ENCODE measurements at regions not wholly inside any gene's neighbourhood (a gene's known extent, or its start where the extent isn't known, plus 50 kb on each side); places are given as distances from the start of the nearest gene placed in this dataset.

DNA sequence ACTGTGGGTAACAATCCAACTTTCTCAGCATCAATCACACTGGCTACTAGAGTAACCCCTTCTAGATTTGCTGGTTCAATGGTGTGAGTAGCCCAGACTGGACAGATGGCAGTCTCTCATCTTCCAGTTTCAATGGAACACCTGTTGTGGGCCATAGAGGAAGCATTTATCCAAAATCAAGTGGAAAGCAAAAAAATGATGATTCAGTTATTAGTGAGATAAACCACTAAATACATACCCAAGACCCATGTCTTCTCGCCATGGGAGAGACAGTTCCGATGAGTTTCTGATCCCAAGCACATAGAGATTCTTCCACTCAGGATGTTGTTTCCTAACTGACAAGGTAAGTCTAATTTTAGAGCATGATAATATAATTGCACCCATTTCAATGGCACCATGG lies 194.0 kb downstream of the IRS1 start:
- Histone ChIP-seq H3K4me3 (no peak overlapping the region), H3K4me1 (peaks cover 4% of the 10 kb centered on the region), H3K36me3 (ENCODE audit: low read depth, missing control alignments) (no peaks in the 10 kb centered on the region), H3K9me3 (no peaks in the 10 kb centered on the region), H3K27ac (peak overlapping the region; percentile 36 to 55), H3K27me3 (no peaks in the 10 kb centered on the region)
- WGBS, 2 donors, result 82 to 87% methylated on average over 2 of the region's 2 CpGs
- intact Hi-C loops (cut with DNase I; ENCODE audit: low total_unique reads), result no loop called here
- TF ChIP-seq POLR2A (IDR thresholded peaks at IDR 0.05) (no peak), CTCF (IDR thresholded peaks at IDR 0.05) (no peak)
- DNase-seq, result no peak

- intact Hi-C loops (cut with DNase I; ENCODE audit: low total_unique reads), result no loop called here
- no peak overlapping the region for H3K4me3 ChIP-seq
- no peaks in the 10 kb centered on the region for H3K36me3 ChIP-seq (ENCODE audit: low read depth, missing control alignments)
- no peaks in the 10 kb centered on the region for H3K9me3 ChIP-seq
- TF ChIP-seq CTCF (IDR thresholded peaks at IDR 0.05), result no peak
- no peak for TF ChIP-seq POLR2A (IDR thresholded peaks at IDR 0.05)
- H3K27ac ChIP-seq, result no peak overlapping the region
- H3K4me1 ChIP-seq, result peaks cover 4% of the 10 kb centered on the region
- no peak for DNase-seq
- H3K27me3 ChIP-seq, result no peaks in the 10 kb centered on the region
- 93 to 96% methylated on average over 1 of the region's 1 CpG for WGBS, 2 donors
Observed at GRCh38 chr2:226603606-226604005, 196.0 kb downstream of the IRS1 start.

DNA sequence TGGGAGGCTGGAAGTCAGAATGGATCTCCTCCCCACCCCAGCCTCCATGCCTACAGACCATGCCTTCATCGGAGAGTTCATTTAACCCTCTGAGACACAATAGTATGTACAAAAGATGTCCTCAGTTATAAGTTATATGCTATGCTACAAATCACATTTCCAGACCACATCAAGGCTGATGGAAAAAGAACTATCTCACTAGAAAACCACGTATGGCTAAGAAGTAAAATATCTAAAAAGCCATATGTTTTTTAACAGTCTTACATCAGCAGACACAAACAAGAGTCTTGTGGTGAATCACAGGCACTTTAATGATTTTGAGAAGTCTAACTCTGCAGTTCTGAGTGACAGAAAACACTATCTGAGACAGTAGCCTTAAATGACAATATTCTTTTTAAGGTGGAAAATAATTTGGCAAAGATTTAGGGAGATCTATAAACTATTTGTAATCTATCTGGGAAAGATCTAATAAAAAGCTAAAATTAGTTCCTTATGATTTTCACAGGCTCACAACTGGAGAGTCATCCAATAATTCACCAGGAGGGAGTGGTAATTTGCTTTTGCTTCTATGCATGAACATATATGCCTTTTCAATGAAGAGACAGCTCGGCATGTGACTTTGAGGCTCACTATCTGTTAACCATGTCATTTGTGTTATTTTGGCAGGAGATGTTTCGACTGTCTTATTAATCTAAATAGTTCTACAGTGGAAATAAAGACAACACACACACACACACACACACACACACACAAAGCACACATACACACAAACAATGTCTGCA lies 197.5 kb downstream of the IRS1 start:
- intact Hi-C loops (cut with DNase I; ENCODE audit: low total_unique reads), result no loop called here
- TF ChIP-seq CTCF (IDR thresholded peaks at IDR 0.05), result no peak
- TF ChIP-seq POLR2A (IDR thresholded peaks at IDR 0.05), result no peak
- H3K9me3 ChIP-seq, result no peaks in the 10 kb centered on the region
- no peaks in the 10 kb centered on the region for H3K27me3 ChIP-seq
- no peak overlapping the region for H3K27ac ChIP-seq
- 85 to 90% methylated on average over 4 of the region's 4 CpGs for WGBS, 2 donors
- H3K36me3 ChIP-seq (ENCODE audit: low read depth, missing control alignments), result no peaks in the 10 kb centered on the region
- no peak for DNase-seq
- peaks cover 4% of the 10 kb centered on the region for H3K4me1 ChIP-seq
- no peak overlapping the region for H3K4me3 ChIP-seq

DNA sequence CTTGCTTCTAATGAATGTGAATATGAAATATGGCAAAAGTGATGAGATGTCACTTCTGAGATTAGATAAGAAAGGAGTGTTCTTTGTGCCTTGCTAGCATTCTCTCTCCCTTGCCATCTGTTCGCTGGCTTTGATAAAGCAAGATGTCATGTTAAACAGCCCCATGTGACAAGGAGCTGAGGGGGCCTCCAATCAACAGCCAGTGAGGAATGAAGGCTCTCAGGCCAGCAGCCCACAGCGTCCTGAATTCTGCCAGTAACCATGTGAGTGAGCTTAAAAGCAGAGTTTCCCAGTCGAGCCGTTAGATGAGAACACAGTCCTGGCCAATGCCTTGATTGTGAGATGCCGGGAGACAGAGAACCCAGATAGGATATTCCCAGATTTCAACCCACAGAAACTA lies 198.8 kb downstream of the IRS1 start:
- WGBS, 2 donors, result 85 to 95% methylated on average over 5 of the region's 5 CpGs
- Histone ChIP-seq H3K4me1 (peaks cover 3% of the 10 kb centered on the region), H3K9me3 (no peaks in the 10 kb centered on the region), H3K36me3 (ENCODE audit: low read depth, missing control alignments) (no peaks in the 10 kb centered on the region), H3K27ac (no peak overlapping the region), H3K27me3 (no peaks in the 10 kb centered on the region), H3K4me3 (no peak overlapping the region)
- no peak for TF ChIP-seq POLR2A (IDR thresholded peaks at IDR 0.05)
- no peak for TF ChIP-seq CTCF (IDR thresholded peaks at IDR 0.05)
- intact Hi-C loops (cut with DNase I; ENCODE audit: low total_unique reads), result no loop called here
- DNase-seq, result no peak

GRCh38 chr2:226600184-226600583 lies 199.4 kb downstream of the IRS1 start:
- H3K4me3 ChIP-seq, result no peak overlapping the region
- DNase-seq, result no peak
- no peaks in the 10 kb centered on the region for H3K36me3 ChIP-seq (ENCODE audit: low read depth, missing control alignments)
- no peaks in the 10 kb centered on the region for H3K27me3 ChIP-seq
- WGBS, 2 donors, result 91 to 92% methylated on average over 5 of the region's 5 CpGs
- TF ChIP-seq CTCF (IDR thresholded peaks at IDR 0.05) (no peak), POLR2A (IDR thresholded peaks at IDR 0.05) (no peak)
- H3K27ac ChIP-seq, result no peak overlapping the region
- H3K9me3 ChIP-seq, result no peaks in the 10 kb centered on the region
- no peaks in the 10 kb centered on the region for H3K4me1 ChIP-seq
- intact Hi-C loops (cut with DNase I; ENCODE audit: low total_unique reads), result no loop called here

Measured in testis (tissue), 2 donors.